CD14-positive monocyte (primary cell): ENCODE measurements at regions not wholly inside any gene's neighbourhood (a gene's known extent, or its start where the extent isn't known, plus 50 kb on each side); places are given as distances from the start of the nearest gene placed in this dataset.
A peak's percentile ranks its signal among the peaks of the same experiment; 100 is the strongest.

Source experiments
- DNase-seq, 3 donors: peaks; one replicate each; pipeline ENCODE4 v3.0.0-alpha.2; 2011 to 2022
- H2AFZ ChIP-seq: 2 replicates; pipeline ENCODE4 v1.6.0; 2012; ENCODE audit warnings: mild to moderate bottlenecking, low read depth, low read length, inconsistent platforms; ENCODE audit not compliant: insufficient read depth, poor library complexity, severe bottlenecking
- H3K27ac ChIP-seq, 2 donors: 1 replicate in 1 of 2; 2 replicates in 1 of 2; pipeline ENCODE4 v1.5.1; 2012 to 2013; ENCODE audit warnings: low read length in 2 of 2, control low read depth in 1 of 2, inconsistent platforms in 1 of 2, low read depth in 1 of 2, mild to moderate bottlenecking in 1 of 2
- H3K27me3 ChIP-seq, 2 donors: one replicate each; pipeline versions ENCODE4 v1.6.0 to v1.6.1; 2011 to 2013; ENCODE audit warnings: low read length in 2 of 2; ENCODE audit not compliant: control insufficient read depth in 2 of 2, insufficient read depth in 2 of 2
- H3K36me3 ChIP-seq, 2 donors: replicated peaks in 1 of 2; 1 replicate in 1 of 2; 2 replicates in 1 of 2; pipeline versions ENCODE4 v1.5.1 to v1.6.1; 2012 to 2013; ENCODE audit warnings: low read length in 2 of 2, control low read depth in 1 of 2, inconsistent platforms in 1 of 2, mild to moderate bottlenecking in 1 of 2; ENCODE audit not compliant: insufficient read depth in 2 of 2, control insufficient read depth in 1 of 2
- H3K4me1 ChIP-seq, 2 donors: 1 replicate in 1 of 2; 2 replicates in 1 of 2; pipeline versions ENCODE4 v1.5.1 to v1.6.1; 2012 to 2013; ENCODE audit warnings: low read length in 2 of 2, control low read depth in 1 of 2, inconsistent platforms in 1 of 2, mild to moderate bottlenecking in 1 of 2, moderate library complexity in 1 of 2; ENCODE audit not compliant: insufficient read depth in 2 of 2, control insufficient read depth in 1 of 2
- H3K4me2 ChIP-seq: replicated peaks from 2 replicates; pipeline ENCODE3; 2012; ENCODE audit warnings: low read length, moderate library complexity, mild to moderate bottlenecking; ENCODE audit not compliant: poor library complexity, severe bottlenecking; ENCODE audit errors: extremely low read depth
- H3K4me3 ChIP-seq, 3 experiments: fragments of 200-600 bp in 1 of 3; sonication (generic) in 1 of 3; replicated peaks in 1 of 3; 1 replicate in 2 of 3; 2 replicates in 1 of 3; pipeline ENCODE4 v1.5.1; 2011 to 2013; ENCODE audit warnings: low read length in 3 of 3, mild to moderate bottlenecking in 3 of 3, control low read depth in 2 of 3, low read depth in 2 of 3, inconsistent platforms in 1 of 3, moderate library complexity in 1 of 3
- H3K79me2 ChIP-seq: 2 replicates; pipeline ENCODE4 v1.6.0; 2012; ENCODE audit warnings: mild to moderate bottlenecking, control low read depth, inconsistent platforms, low read length, moderate library complexity; ENCODE audit not compliant: insufficient read depth
- H3K9ac ChIP-seq: 2 replicates; pipeline ENCODE4 v1.6.0; 2017; ENCODE audit warnings: low read length, mild to moderate bottlenecking; ENCODE audit not compliant: insufficient read depth, poor library complexity, severe bottlenecking
- H3K9me3 ChIP-seq, 2 donors: replicated peaks in 1 of 2; 1 replicate in 1 of 2; 2 replicates in 1 of 2; pipeline versions ENCODE4 v1.5.1 to v1.6.1; 2012 to 2013; ENCODE audit warnings: low read length in 2 of 2, control low read depth in 1 of 2; ENCODE audit not compliant: control insufficient read depth in 1 of 2, insufficient read depth in 1 of 2
- H4K20me1 ChIP-seq: 2 replicates; pipeline ENCODE4 v1.6.0; 2012; ENCODE audit warnings: mild to moderate bottlenecking, low read length, control low read depth, moderate library complexity; ENCODE audit not compliant: insufficient read depth
- H3K27ac Mint-ChIP-seq, 7 donors: one replicate each; pipeline ENCODE4 v1.8.0; 2020; ENCODE audit warnings: mild to moderate bottlenecking in 7 of 7, mixed read lengths in 7 of 7, moderate library complexity in 6 of 7, inconsistent platforms in 2 of 7
- H3K27me3 Mint-ChIP-seq, 3 donors: one replicate each; pipeline ENCODE4 v1.8.0; 2021 to 2022; ENCODE audit warnings: low read depth in 3 of 3, mild to moderate bottlenecking in 3 of 3, mixed read lengths in 3 of 3, moderate library complexity in 3 of 3, inconsistent platforms in 1 of 3
- H3K36me3 Mint-ChIP-seq, 2 donors: one replicate each; pipeline ENCODE4 v1.8.0; 2020; ENCODE audit warnings: mixed read lengths in 2 of 2, inconsistent platforms in 1 of 2, mild to moderate bottlenecking in 1 of 2
- H3K4me1 Mint-ChIP-seq: one replicate; pipeline ENCODE4 v1.8.0; 2020; ENCODE audit warnings: mild to moderate bottlenecking, mixed read lengths
- H3K4me3 Mint-ChIP-seq, 2 donors: one replicate each; pipeline ENCODE4 v1.8.0; 2020; ENCODE audit warnings: mild to moderate bottlenecking in 2 of 2, mixed read lengths in 2 of 2, moderate library complexity in 1 of 2
- H3K9me3 Mint-ChIP-seq, 7 donors: one replicate each; pipeline ENCODE4 v1.8.0; 2020 to 2022; ENCODE audit warnings: mixed read lengths in 7 of 7, mild to moderate bottlenecking in 6 of 7, moderate library complexity in 6 of 7, inconsistent platforms in 2 of 7
- WGBS: methylation state at CpG from one replicate; pipeline ENCODE4 v1.1.5; 2013; ENCODE audit warnings: missing lambda C conversion rate; ENCODE audit not compliant: insufficient coverage; 5-methylcytosine and 5-hydroxymethylcytosine counted together
- intact Hi-C, 2 donors: fragments of 100-400 bp; cut with micrococcal nuclease; formaldehyde crosslinking; loops; one replicate each; pipeline versions ENCODE4 v1.15.0 to v1.15.1; 2023
- TF ChIP-seq, protein P1 (sequence below): fragments of 200-600 bp; IDR thresholded peaks from one replicate; pipeline ENCODE4 v1.8.0; 2022; ENCODE audit warnings: antibody characterized with exemption, mild to moderate bottlenecking

DNA sequence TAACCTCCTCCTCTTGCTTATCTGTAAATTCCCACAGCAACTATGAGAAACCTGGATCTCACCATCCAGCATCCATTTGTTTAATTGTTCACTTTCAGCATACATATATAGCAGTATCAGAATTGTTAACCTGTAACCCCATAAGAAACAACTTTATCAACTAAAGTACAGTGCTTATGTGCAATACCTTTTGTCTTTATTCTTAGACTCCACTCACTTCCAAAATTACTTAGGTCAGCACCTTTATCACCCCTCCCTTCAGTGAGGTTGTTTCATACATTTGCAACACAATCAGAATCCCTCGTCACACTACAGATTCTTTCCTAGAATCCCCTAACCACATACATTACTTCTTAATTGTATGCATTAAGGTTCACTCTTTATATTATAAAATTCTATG, 225.9 kb upstream of the NCKAP5 start:
- Mint-ChIP-seq H3K36me3 (no peaks in the 10 kb centered on the region), H3K4me1 (no peaks in the 10 kb centered on the region), H3K4me3 (no peak overlapping the region), H3K27me3 (peaks cover 0 to 3% (median 2%) of the 10 kb centered on the region in 3 donors), H3K27ac (peak overlapping the region in 1 of 7 donors; percentile 9), H3K9me3 (peaks cover 3 to 14% (median 6%) of the 10 kb centered on the region in 7 donors)
- Histone ChIP-seq H3K4me2 (no peak overlapping the region), H3K36me3 (no peaks in the 10 kb centered on the region), H3K4me3 (no peak overlapping the region), H3K79me2 (no peaks in the 10 kb centered on the region), H3K27ac (no peak overlapping the region), H3K4me1 (no peaks in the 10 kb centered on the region), H3K9me3 (no peaks in the 10 kb centered on the region), H2AFZ (no peak overlapping the region), H3K27me3 (no peaks in the 10 kb centered on the region), H4K20me1 (no peaks in the 10 kb centered on the region), H3K9ac (no peak overlapping the region)
- intact Hi-C loops = no loop called here
- WGBS = no CpG with 5 or more reads among the region's 1 CpG
- TF ChIP-seq, protein P1, sequence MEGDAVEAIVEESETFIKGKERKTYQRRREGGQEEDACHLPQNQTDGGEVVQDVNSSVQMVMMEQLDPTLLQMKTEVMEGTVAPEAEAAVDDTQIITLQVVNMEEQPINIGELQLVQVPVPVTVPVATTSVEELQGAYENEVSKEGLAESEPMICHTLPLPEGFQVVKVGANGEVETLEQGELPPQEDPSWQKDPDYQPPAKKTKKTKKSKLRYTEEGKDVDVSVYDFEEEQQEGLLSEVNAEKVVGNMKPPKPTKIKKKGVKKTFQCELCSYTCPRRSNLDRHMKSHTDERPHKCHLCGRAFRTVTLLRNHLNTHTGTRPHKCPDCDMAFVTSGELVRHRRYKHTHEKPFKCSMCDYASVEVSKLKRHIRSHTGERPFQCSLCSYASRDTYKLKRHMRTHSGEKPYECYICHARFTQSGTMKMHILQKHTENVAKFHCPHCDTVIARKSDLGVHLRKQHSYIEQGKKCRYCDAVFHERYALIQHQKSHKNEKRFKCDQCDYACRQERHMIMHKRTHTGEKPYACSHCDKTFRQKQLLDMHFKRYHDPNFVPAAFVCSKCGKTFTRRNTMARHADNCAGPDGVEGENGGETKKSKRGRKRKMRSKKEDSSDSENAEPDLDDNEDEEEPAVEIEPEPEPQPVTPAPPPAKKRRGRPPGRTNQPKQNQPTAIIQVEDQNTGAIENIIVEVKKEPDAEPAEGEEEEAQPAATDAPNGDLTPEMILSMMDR = no peak
- no peak for DNase-seq

DNA sequence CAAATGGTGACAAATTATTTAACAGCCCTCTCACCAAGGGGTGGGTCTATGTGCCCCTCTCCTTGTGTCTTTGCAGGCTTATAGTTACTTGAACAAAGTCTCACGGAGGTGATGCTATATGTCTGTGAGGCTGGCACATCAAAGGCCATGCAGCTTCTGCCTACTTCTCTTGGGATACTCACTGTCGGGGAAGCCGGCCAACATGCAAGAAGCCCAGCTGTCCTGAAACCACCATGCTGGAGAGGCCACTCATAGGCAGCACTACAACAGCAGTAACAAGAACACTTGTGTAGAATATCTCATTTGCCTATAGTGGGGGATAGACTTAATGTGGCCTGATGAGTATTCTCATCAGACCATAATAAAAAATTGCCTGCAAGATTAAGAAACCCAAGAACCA, 233.7 kb upstream of the NCKAP5 start:
- Mint-ChIP-seq H3K4me1 (no peaks in the 10 kb centered on the region), H3K27ac (no peak overlapping the region), H3K4me3 (no peak overlapping the region), H3K9me3 (peaks cover 0 to 13% (median 4%) of the 10 kb centered on the region in 7 donors), H3K27me3 (peaks cover 1 to 3% (median 3%) of the 10 kb centered on the region in 3 donors), H3K36me3 (no peaks in the 10 kb centered on the region)
- H3K4me3 ChIP-seq = no peak overlapping the region
- H3K79me2 ChIP-seq = no peaks in the 10 kb centered on the region
- H3K9me3 ChIP-seq = peaks cover 5% of the 10 kb centered on the region in 2 donors
- no peak for DNase-seq
- intact Hi-C loops = no loop called here
- no peak overlapping the region for H3K27ac ChIP-seq
- 91% methylated on average over 1 of the region's 3 CpGs for WGBS
- H3K36me3 ChIP-seq = no peaks in the 10 kb centered on the region
- H2AFZ ChIP-seq = no peak overlapping the region
- no peaks in the 10 kb centered on the region for H4K20me1 ChIP-seq
- H3K27me3 ChIP-seq = no peaks in the 10 kb centered on the region
- H3K4me1 ChIP-seq = no peaks in the 10 kb centered on the region
- H3K9ac ChIP-seq = no peak overlapping the region
- TF ChIP-seq, protein P1 = no peak
- no peak overlapping the region for H3K4me2 ChIP-seq
